ENCODE measurements at regions not wholly inside any gene's neighbourhood (a gene's known extent, or its start where the extent isn't known, plus 50 kb on each side); places are given as distances from the start of the nearest gene placed in this dataset.

DNA sequence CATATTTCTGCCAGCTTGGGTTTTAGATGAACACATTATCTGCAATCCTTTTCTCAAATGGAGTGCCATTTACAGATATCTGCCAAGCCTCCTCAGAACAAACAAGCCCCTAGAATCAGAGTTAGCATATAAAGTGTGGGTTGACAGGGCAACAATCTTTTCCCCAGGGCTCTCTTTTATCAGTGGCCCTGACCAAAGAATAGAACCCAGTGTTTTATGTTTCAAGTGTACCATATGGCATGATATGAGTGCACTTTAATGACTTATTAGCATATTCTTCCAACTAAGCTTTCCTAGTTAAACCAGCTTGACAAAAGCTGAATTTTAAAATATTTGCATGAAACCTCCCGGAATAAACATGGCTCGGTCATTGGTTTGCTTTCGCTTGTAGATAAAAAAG is 57.3 kb downstream of the EVX1 start:
- DNase-seq (ENCODE audit: low read depth), result no peak

DNA sequence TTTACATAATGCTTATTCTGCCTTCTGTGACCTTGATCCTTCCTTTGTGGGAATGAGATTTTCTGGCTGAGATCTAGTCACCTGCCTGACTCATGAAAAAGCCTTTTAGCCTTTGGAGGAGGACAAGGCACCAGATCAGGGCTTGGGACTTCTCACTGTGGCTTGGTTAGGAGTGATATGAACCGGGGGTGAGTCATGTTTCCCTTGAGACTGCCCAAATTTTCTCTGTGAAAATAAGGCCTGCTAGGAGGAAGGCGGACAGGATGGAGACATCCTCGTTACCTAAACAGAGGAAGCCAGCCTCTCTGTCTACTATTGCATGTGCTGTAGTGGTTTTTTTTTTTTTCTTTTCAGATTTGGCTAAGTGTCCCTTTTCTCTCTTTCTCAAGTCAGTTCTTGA is 57.8 kb downstream of the EVX1 start:
- peak; percentile 80 for DNase-seq (ENCODE audit: low read depth)

DNA sequence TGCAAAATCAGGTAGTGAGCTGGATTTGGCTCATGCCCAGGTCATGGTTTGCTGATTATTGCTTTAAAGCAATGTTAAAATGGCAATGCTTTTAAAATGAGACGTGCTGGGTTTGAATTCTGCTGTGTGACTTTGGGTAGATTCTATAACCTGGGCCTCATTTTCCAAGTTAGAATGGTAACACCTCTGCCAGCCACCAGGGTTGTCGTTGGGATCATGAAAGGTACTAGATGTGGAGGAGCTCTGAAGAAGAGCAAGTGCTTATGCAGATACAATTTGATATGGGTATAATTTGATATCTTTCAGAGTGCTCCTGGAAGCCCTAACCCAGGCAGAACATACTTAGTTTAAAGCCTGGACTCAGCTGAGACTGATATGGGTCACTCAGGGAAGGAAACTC is 60.0 kb downstream of the EVX1 start:
- no peak for DNase-seq (ENCODE audit: low read depth)

DNA sequence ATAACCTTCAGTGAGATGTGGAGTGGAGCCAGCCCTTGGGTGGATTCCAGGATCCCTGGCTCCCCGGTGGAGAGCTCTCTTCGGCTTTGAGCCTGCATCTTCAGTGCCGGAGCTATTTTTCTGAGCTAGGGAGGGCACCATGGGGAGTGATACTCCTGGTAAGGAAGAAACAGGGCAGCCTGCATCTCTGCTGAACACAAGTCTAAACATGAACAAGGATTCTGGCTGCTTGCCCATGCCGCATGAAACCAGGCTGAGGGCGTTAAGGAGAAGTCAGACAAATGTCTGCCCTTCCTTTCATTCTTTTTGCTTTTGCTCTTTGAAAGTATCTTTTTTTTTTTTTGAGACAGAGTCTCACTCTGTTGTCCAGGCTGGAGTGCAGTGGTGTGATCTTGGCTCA is 60.4 kb downstream of the EVX1 start:
- DNase-seq (ENCODE audit: low read depth), result no peak

DNA sequence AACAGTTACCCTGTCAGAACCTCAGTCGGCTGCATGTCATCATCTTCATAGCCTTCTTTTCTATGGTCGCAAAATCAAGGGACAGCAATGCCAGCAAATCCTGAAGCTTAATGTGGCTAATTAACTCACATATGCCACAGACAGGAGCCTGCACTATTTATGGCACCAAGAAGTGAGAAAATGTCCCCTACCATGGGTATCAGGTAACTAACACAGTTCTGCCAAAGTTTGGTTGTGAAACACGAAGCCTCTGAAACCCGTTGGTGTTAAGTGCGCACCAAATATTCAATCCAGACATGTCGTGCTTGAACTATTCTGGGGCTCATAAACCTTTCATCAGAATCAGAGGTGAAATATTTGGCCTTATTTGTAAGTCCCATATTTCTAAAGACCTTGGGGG is 63.3 kb downstream of the EVX1 start:
- no peak for DNase-seq (ENCODE audit: low read depth)

DNA sequence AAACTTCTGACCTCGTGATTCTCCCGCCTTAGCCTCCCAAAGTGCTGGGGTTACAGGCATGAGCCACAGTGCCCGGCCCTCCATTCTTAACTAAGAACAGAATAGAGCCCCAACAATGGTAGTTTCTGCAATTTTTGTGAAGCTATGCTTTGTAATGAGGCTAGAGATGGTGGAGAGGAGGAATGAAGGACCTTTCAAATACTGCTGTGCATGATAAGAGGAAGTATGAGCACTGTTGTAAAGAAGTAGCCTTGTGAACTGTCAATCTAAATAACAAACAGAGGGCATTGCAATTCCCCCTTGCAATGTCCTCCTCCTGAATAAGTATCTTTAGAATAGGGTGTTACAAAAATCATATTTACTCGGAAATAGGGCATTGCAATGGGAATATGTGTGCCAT is 70.2 kb downstream of the EVX1 start:
- DNase-seq (ENCODE audit: low read depth), result no peak

DNA sequence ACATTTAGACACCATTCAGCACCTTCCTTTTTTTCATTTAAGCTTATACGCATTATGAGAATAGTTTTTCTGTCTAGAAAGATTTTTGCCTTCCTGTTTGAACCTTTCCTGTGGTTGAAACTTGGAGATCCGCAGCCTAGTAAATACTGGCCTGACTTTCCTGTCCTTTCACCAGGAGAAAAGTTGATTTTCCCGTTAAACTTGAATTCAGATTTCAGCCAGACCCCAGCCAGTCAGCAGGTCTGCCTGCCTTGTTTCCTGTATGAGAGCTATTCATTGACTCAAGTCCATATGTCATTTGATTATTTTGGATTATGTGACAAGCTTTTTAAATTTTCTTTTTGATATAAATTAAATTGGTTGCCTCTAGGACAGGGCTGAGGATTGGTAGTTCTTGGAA is 71.5 kb downstream of the EVX1 start:
- DNase-seq (ENCODE audit: low read depth), result no peak

DNA sequence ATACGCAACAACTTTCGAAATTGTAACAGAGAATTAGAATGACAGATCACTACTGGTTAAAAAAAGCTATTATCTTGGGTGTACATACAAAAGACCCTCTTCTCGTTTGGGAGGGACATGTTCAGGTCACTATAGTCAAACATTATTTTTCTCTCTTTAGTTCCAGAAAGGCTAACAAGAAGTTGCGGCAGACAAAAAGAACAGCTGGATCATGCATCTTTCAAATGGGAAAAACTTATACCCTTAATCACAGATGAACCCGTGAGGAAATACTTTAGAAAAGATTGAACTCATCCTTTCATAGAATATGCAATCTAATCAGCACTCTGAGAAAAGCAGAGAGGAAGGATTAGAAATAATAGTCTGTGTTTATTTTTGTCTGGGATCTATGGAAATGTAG is 72.5 kb downstream of the EVX1 start:
- DNase-seq (ENCODE audit: low read depth), result no peak

DNA sequence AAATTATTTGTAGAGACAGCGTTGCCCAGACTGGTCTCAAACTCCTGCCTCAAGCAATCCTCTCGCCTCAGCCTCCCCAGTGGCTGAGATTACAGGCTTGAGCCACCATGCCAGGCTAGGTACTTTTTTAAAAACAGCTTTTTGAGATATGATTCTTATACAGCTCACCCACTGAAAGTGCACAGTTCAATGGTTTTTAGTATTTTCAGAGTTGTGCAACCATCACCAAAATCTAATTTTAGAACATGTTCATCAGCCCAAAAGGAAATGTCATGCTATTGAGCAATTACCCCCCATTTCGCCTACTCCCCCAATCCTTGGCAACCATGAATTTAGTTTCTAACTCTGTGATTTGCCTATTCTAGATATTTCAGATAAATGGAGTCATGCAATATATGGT is 73.7 kb downstream of the EVX1 start:
- no peak for DNase-seq (ENCODE audit: low read depth)

DNA sequence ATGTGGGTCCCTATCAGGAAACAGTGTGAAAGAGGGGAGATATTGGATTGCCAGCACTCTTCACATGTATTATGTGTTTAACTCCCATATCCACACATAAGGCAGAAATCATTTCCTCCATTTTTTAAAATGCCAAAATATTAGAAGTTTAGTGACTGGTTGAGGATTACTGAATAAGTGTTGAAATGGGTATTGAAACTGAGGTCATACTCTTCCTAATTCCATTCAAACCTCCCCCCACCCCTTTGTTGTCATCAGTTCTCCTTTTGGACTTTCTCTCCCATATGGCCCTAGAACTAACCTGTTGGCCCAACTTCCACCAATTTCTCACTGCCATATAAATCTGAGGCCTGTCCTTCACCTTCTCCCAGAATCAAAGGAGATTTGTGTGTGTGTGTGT is 81.6 kb downstream of the EVX1 start:
- DNase-seq (ENCODE audit: low read depth), result no peak

DNA sequence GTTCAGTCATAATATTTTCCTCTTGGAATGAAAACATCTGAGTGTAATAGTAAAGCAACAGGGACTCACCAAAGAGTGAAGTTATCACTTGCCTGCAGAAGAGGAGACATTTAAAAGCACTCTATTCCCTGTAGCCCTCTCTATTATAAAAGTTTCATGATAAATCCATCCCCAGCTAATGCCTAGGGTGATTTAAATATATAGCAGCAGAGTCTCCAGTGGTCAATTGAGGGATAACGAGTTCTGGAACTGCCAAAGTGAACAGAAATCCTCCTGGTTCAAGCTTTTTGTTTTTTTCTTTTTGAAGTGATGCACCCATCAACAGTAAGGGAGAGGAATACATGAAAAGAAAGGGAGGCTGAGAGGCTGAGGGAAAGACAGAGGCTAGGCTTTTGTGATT is 87.3 kb downstream of the EVX1 start:
- DNase-seq (ENCODE audit: low read depth), result no peak

DNA sequence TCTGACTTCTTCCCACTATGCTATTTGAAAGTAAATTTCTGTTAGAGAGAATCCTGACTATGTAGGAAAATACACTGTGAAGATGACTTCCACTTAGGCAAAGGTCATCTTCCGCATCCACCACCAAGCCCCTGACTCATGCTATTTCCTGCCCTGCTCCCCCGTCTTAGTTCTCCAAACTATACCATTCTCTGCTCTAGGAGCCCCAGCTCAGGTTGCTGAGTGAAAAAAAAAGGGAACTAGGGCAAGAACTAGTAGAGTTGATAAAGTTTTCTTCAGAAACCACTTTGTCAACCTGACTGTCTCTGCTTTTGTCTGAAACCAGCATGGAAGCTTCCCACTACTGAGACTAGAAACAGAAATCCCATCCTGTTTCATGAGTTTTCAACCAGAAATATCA is 96.9 kb downstream of the EVX1 start:
- DNase-seq (ENCODE audit: low read depth), result peak; percentile 69

DNA sequence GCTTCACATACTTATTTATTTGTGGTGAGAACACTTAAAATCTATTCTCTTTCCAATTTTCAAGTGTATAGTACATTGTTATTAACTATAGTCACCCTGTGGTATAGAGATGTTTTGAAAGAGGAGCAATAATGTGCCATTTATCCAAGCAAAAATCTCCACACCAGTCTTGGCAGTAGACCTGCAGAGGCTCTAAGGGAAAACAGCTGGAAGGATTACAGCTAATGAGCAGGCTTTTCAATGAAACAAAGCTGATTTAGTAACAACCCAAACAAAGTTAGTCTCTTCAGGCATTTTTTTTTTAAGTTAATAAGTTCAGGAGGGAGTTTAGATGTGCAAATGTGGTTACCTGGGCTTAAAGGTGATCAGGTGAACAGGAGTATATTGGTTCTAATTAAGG is 101.9 kb downstream of the EVX1 start:
- DNase-seq (ENCODE audit: low read depth), result no peak

DNA sequence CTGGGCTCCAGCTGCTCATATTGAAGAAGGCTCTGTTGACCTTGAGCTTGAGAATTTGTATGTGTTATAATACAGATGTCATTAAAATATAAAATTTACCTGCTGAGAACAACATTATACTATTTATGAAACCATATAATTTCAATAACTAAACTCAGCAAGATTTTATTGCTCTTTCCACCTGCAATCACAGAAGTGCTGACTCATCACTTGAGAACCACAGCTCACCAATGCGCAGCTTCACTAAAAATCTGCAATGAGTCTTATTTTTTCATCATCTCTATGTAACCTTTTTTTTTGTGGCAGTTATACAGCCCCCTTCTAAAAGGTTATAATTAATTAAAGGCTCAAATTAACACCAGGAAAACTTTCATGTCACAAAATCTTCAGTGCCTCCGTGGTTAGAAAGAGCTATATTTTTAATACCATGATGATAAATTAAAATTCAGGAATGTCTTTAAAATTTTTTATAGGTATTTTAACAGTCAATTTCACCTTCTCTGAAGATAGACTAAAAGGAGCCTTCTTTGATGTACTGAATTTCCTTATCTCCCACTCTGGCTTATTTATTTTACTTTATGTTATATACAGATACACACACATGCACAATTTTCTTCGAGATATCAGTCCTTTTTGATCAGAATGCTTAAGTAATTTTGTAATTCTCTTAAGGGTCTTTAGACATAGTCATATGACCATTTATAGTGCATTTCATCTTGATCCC is 102.7 kb downstream of the EVX1 start:
- no peak for DNase-seq (ENCODE audit: low read depth)

DNA sequence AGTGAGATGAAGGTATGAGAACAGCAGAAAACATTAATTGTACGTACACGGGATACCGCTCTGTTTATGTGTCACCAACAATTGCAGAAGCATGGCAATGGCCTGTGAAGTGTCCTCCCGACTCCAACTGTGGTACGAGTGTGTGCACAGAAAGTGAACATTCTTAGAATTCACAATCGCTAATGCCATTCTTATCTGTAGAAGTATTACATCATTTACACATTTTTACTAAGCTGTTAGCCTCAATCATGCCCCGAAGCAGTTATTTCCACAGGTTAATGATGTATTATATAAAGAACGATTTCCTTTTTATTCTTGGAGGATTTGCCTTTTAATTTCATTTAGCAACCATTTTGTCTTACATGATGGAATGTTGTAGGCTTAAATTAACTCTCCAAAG is 103.4 kb downstream of the EVX1 start:
- DNase-seq (ENCODE audit: low read depth), result no peak

DNA sequence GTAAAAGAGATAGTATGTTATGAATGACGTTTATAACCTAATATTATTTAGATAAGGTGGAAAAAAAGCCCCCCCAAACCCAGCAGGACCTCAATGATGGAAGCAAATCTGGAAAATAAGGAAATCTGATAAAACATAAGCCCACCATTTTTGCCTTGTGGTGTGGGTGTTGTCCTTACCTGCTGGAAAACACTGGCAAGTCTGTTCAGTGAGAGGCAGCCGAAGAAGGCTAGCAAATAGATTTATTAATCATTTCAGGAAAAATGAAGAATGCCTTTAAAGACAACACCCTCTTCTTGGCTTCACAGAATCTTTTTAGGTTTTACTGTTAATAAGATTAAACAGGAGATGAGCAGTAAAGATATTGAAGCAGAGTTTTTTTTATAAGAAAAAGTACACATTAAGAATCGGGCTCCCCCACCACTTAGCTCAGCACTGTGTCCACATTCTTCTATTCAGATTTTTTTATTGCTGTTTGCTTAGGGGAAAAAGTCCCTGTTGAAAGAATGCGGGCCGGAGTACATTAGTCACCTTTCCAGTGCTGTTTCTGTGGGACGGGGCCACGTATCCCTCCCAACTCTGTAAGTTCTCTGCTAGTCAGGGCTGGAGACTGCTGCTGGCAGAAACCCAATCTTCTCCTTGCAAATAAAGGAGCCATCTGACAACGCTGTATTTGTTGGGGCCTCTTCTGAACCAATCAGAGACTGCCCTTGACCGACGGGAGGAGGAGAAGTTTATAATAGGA is 104.1 kb downstream of the EVX1 start:
- peak; percentile 93 for DNase-seq (ENCODE audit: low read depth)

DNA sequence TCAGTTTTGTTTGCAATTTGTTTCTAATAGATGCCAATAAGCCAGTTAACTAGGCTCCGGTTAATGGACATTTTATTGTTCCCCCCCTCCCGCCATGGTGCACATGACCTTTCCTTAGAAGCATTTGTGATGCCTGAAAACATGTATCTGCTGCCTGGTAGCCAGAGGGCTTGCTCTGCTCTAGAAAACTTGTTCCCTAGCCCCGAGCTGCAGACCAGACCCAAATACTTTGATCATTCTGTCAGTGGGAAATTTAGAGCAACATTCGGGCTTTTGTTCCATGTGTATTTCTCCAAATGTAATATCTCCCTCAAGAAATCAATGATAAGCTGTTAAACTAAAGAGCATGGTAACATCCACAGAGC is 104.7 kb downstream of the EVX1 start:
- no peak for DNase-seq (ENCODE audit: low read depth)

DNA sequence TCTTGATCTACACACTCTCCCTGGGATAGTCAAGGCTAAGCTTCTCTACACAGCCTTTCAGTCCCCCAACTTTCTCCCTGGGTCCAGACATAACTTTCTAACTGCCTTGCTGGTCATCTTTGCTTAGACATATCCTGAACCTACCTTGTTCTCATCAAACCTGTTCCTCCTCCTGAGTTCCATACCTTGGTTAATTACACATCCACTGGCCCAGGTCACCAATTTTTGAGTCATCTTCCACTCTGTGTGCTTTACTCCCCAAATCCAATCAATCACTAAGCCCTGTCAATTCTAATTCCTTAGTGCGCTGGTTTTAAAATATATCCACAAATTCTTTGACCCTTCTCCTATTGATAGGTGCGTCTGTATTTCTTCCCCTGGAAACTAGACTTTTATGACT is 107.0 kb downstream of the EVX1 start:
- DNase-seq (ENCODE audit: low read depth), result no peak

DNA sequence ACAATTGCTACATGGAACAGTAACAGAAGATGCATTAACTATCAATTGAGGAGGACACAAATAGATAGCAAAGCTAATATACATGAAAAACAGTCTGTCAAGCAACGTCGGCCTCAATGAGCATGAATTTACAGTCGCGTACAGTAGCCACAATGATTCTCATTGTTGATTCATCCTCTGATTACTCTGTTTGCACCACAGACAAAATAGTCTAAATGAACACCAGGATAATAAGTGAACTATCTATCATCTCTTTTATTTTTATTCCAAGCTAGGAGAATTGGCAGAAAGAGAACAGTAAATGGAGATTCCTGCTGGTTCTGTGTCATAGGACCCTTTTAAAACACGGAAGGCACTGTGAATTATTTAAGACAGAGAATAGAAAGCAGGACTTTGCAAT is 108.5 kb downstream of the EVX1 start:
- DNase-seq (ENCODE audit: low read depth), result no peak

DNA sequence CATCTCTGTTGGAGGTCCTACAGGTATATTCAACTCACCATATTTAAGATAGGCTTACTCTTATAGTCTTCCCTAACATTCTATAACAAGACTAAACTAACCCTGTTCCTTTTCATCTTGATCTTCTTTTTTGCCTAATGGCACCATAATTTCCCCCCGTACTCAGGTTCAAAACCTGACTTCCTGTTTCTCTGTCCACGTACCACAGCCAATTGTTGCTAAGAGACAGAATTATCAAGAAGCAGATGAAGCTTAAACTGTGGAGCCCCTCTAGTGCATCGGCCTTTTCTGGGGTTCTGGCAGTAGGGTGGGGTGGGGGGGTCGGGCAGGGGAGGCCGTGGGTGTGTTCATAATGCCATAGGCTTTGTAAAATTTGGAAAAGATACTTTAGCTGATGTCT is 109.2 kb downstream of the EVX1 start:
- no peak for DNase-seq (ENCODE audit: low read depth)

DNA sequence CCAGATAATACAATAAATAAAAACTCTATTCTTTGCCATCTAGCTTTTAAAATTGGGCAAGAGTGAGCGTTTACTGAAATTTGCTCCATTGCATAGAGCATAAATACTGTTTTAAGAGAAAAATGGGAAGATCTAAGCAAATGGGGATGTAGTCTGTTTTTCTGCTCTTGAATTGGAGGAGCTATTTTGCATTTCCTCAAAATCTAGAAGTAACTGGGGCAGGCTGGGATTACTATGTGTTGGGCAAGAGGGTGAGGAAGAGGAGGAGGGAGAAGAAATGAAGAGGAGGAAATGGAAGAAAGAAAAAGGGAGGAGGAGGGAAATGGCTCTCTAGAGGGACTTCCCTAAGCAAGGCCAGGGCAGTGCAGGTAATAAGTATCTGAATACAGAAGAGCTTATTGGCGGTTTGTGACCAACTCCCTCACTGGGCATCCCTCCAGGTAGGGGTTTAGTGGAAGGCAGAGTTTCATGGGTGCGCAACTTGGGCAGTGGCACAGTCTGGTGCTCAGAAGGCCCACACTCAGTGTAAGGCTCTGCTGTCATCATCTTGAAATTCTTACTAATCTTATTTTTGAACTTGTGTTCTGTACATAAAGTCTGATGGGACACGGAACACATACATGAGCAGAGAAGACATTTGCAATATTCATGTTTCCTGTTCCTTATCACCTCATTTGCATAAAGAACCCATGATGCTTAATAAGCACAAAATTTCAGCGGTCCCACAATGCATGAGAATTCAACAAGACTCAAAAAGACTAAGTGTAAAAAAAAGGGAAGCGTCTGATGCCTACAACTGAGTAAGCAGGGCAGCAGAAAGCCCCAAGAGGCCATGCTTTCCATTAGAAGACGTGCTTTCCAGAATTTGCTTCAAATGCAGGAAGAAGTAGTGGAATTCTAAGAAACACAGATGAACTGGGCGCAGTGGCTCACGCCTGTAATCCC is 116.9 kb downstream of the EVX1 start:
- DNase-seq (ENCODE audit: low read depth), result no peak

DNA sequence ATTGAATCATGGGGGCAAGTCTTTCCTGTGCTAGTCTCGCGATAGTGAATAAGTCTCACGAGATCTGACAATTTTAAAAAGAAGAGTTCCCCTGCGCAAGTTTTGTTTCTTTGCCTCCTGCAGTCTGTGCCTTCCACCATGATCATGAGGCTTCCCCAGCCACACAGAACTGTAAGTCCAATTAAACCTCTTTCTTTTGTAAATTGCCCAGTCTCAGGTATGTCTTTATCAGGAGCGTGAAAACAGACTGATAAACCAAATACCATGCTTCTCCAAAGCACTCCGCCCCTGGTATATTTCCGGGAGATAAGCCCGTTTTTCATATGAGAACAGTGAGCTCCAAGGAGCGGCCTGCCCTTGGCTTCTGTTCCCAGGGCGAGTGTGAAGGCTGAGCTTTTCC is 118.9 kb downstream of the EVX1 start:
- DNase-seq (ENCODE audit: low read depth), result no peak

DNA sequence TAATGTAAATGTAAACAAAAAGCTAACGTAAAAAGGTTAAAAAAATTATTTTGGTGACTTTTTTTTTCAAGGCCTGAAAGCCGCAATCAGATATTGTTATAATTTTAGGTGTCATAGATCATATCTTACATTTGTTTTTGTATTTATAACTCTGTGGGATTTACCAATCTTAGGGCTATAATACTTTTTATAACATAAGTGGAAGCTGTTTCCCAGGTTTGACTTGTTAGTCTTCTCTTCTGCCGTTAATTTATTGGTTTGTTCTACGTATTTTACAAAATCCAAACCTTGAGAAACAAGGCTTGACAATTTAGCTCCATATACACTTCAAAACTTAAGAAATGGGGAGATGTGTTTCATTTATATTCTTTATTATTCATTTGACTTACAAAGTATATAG is 119.4 kb downstream of the EVX1 start:
- no peak for DNase-seq (ENCODE audit: low read depth)

Data from Daoy (cell line).